HL-60 (cell line): ENCODE measurements at regions not wholly inside any gene's neighbourhood (a gene's known extent, or its start where the extent isn't known, plus 50 kb on each side); places are given as distances from the start of the nearest gene placed in this dataset.

Source experiments
- POLR2AphosphoS5 ChIP-seq: IDR thresholded peaks from 2 replicates; pipeline ENCODE4 v1.6.1; 2012; ENCODE audit warnings: low read depth
- SPI1 ChIP-seq: IDR thresholded peaks from 2 replicates; pipeline ENCODE4 v1.6.1; 2012; ENCODE audit warnings: low read depth, mild to moderate bottlenecking, borderline replicate concordance
- TF ChIP-seq, protein P1 (sequence below): IDR thresholded peaks from one replicate; pipeline ENCODE4 v1.5.1; 2011; ENCODE audit warnings: low read length, control low read depth, inconsistent platforms; ENCODE audit not compliant: insufficient read depth
- TF ChIP-seq, protein P2 (sequence below): IDR thresholded peaks from 2 replicates; pipeline ENCODE4 v1.6.1; 2012; ENCODE audit warnings: low read depth; ENCODE audit not compliant: insufficient replicate concordance

DNA sequence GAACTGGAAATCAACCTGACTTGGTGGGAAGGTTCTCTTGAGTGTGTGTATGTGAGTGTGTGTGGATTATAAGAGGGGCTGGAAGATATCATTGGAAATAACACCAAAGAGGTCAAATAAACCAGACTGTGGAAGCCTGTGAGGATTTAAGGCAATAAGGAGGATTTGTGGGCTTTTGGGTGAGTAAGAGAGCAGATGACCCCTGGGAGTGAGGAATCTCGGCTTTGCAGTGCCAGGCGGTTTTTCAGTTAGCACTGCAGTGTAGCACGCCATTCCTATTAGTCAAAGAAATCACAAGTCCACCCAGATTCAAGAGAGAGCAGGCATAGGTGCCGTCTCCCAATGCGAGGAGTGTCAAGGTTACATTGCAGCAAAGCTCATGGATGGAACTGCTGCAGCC is 63.3 kb downstream of the CALM1 start:
- TF ChIP-seq, protein P1, sequence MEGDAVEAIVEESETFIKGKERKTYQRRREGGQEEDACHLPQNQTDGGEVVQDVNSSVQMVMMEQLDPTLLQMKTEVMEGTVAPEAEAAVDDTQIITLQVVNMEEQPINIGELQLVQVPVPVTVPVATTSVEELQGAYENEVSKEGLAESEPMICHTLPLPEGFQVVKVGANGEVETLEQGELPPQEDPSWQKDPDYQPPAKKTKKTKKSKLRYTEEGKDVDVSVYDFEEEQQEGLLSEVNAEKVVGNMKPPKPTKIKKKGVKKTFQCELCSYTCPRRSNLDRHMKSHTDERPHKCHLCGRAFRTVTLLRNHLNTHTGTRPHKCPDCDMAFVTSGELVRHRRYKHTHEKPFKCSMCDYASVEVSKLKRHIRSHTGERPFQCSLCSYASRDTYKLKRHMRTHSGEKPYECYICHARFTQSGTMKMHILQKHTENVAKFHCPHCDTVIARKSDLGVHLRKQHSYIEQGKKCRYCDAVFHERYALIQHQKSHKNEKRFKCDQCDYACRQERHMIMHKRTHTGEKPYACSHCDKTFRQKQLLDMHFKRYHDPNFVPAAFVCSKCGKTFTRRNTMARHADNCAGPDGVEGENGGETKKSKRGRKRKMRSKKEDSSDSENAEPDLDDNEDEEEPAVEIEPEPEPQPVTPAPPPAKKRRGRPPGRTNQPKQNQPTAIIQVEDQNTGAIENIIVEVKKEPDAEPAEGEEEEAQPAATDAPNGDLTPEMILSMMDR = no peak
- TF ChIP-seq SPI1 = no peak
- TF ChIP-seq, protein P2, sequence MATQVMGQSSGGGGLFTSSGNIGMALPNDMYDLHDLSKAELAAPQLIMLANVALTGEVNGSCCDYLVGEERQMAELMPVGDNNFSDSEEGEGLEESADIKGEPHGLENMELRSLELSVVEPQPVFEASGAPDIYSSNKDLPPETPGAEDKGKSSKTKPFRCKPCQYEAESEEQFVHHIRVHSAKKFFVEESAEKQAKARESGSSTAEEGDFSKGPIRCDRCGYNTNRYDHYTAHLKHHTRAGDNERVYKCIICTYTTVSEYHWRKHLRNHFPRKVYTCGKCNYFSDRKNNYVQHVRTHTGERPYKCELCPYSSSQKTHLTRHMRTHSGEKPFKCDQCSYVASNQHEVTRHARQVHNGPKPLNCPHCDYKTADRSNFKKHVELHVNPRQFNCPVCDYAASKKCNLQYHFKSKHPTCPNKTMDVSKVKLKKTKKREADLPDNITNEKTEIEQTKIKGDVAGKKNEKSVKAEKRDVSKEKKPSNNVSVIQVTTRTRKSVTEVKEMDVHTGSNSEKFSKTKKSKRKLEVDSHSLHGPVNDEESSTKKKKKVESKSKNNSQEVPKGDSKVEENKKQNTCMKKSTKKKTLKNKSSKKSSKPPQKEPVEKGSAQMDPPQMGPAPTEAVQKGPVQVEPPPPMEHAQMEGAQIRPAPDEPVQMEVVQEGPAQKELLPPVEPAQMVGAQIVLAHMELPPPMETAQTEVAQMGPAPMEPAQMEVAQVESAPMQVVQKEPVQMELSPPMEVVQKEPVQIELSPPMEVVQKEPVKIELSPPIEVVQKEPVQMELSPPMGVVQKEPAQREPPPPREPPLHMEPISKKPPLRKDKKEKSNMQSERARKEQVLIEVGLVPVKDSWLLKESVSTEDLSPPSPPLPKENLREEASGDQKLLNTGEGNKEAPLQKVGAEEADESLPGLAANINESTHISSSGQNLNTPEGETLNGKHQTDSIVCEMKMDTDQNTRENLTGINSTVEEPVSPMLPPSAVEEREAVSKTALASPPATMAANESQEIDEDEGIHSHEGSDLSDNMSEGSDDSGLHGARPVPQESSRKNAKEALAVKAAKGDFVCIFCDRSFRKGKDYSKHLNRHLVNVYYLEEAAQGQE = no peak
- TF ChIP-seq POLR2AphosphoS5 = no peak
